Fibroblast of the aortic adventitia (primary cell): ENCODE measurements at regions not wholly inside any gene's neighbourhood (a gene's known extent, or its start where the extent isn't known, plus 50 kb on each side); places are given as distances from the start of the nearest gene placed in this dataset.

Experiments
- DNase-seq: peaks from one replicate; pipeline ENCODE4 v3.0.0-alpha.2; 2010; ENCODE audit warnings: low read depth
- H3K4me3 ChIP-seq: 2 replicates; pipeline ENCODE4 v1.5.1; 2011; ENCODE audit warnings: low read depth, mild to moderate bottlenecking, control low read depth, low read length, moderate library complexity
- TF ChIP-seq, protein P1 (sequence below): IDR thresholded peaks from 2 replicates; pipeline ENCODE4 v1.5.1; 2011; ENCODE audit warnings: mild to moderate bottlenecking, low read length, control low read depth, inconsistent platforms; ENCODE audit not compliant: insufficient read depth

DNA sequence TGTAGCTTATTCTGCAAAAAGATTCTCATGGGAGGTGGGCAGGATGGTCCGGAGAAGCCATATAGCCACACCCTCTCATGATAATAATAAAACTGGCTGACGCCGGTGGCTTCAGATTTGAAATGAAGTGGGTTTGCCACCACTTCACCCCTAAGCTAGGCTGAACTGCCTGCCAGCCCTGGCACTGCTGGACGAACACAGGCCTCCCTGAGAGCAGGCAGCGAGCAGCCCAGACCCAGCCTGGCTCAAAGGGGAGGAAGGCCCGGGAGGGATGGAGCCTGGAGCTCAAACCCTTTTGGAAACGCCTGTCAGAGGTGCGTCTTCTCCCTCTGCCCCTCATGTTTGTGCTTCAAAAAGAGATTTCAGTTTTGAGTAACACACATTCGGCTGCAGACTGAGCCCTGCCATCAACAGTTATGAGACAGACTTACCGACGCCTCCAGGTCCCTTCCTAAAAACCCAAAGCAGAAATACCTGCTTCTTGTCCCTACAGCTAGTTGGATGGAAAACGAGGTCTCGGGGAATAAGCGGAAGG, 71.1 kb upstream of the HPCAL1 start:
- no peak overlapping the region for H3K4me3 ChIP-seq
- DNase-seq = no peak

DNA sequence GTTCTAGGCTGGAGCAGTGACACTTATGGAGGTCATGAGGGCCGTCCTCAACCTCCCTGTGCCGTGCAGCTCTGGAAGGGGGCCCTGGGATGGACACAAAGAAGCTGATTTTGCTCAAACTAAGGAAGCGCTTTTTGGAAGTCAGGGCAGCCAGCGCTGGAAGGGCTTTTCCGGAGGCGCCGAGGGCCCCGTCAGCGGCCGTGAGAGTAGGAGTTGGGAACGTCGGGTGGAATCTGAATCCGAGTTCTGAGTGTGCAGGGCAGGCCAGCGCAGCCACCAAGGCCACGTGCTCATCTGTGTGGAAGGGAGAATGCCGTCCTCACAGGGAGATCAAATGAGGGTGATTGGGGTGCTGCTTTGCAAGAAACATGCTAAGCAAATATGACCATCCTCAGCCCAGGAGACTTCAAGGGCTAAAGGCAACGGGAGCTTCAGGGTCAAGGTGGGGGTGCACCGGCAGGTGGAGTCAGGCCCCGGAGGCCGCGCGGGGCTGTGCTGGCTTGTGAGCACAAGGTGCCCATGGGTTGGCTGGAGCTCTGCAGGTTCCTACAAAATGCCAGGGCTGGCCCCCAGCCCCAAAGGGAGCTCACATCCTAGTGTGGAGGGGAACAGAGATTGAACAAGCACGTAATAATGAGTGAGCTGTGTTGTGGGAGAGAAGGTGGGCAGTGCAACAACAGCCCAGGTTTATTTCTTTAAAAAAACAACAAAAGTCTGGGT, 70.4 kb upstream of the HPCAL1 start:
- no peak for DNase-seq
- TF ChIP-seq, protein P1, sequence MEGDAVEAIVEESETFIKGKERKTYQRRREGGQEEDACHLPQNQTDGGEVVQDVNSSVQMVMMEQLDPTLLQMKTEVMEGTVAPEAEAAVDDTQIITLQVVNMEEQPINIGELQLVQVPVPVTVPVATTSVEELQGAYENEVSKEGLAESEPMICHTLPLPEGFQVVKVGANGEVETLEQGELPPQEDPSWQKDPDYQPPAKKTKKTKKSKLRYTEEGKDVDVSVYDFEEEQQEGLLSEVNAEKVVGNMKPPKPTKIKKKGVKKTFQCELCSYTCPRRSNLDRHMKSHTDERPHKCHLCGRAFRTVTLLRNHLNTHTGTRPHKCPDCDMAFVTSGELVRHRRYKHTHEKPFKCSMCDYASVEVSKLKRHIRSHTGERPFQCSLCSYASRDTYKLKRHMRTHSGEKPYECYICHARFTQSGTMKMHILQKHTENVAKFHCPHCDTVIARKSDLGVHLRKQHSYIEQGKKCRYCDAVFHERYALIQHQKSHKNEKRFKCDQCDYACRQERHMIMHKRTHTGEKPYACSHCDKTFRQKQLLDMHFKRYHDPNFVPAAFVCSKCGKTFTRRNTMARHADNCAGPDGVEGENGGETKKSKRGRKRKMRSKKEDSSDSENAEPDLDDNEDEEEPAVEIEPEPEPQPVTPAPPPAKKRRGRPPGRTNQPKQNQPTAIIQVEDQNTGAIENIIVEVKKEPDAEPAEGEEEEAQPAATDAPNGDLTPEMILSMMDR = no peak
- no peak overlapping the region for H3K4me3 ChIP-seq

More for the DNA sequence above, 71.1 kb upstream of the HPCAL1 start:
- TF ChIP-seq, protein P1 = no peak

DNA sequence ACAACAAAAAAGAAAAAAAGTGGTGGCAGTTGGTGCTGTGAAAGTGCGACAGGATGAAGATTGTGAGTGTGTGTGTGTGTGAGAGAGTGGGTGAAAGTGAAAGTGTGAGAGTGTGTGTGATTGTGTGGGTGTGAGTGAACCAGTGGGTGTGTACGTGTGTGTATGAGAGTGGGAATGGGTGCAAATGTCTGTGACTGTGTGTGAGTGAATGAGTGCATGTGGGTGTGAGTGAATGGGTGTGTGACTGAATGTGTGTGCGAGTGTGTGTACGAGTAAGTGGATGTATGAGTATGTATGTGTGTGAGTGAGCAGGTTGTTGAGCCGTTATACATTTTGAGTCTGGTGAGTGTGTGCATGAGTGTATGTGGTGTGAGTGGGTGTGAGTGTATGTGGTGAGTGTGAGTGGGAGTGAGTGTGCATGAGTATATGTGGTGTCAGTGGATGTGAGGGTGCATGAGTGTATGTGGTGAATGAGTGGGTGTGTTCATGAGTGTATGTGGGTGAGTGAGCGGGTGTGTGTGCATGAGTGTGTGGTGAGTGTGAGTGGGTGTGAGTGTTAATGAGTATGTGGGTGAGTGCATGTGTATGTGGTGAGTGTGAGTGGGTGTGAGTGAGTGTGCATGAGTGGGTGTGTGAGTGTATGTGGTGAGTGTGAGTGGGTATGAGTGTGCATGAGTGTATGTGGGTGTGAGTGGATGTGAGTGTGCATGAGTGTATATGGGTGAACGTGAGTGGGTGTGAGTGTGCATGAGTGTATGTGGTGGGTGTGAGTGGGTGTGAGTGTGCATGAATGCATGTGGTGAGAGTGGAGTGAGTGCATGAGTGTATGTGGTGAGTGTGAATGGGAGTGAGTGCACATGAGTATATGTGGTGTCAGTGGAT, 69.3 kb upstream of the HPCAL1 start:
- no peak for DNase-seq
- H3K4me3 ChIP-seq = no peak overlapping the region
- TF ChIP-seq, protein P1 = no peak

DNA sequence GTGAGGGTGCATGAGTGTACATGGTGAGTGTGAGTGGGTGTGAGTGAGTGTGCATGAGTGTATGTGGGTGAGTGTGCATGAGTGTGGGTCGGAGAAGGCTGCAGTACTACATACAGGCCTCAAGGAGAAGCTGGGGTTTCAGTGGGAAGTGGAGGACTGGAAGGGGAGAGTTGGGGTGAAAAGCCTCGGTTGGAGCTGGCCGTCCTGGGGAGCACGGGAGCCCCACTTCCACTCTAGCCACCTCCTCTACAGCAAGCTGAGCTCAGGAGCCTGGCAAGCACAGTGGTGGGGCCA, 68.7 kb upstream of the HPCAL1 start:
- H3K4me3 ChIP-seq = no peak overlapping the region
- TF ChIP-seq, protein P1 = no peak
- no peak for DNase-seq

DNA sequence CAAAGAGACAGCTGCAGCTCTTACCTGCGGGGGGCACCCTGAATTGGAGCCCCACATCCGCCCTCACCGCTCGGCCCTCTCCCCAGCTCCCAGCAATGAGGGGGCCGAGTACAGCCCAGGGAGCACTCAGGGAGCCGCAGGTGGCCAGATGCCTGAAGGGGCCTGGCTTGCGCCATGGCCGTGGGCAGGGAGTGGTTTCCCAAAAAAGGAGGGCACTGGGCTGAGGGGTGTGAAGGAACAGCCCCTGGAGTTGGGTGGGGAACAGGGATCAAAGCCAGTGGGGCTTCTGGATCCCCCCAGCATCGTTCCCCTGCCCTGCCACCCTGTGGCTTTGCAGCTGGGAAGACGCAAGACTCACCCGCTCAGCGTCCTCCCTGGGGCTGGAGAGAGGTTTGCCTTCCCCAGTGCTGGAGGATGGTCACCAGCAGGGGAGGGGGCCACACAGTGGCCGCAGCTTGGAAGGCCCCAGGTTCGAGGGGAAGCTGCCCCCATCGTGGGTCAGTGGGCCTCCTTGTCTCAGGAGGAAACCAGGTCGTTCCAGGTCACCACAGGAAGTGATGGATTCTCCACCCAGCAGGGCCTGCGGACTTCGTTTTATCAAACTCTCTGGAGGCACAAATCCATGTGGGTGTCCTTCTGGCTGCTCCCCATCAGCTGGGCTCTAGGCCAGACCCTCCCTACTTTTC, 68.2 kb upstream of the HPCAL1 start:
- DNase-seq = peak; percentile 3
- H3K4me3 ChIP-seq = no peak overlapping the region
- TF ChIP-seq, protein P1 = no peak

DNA sequence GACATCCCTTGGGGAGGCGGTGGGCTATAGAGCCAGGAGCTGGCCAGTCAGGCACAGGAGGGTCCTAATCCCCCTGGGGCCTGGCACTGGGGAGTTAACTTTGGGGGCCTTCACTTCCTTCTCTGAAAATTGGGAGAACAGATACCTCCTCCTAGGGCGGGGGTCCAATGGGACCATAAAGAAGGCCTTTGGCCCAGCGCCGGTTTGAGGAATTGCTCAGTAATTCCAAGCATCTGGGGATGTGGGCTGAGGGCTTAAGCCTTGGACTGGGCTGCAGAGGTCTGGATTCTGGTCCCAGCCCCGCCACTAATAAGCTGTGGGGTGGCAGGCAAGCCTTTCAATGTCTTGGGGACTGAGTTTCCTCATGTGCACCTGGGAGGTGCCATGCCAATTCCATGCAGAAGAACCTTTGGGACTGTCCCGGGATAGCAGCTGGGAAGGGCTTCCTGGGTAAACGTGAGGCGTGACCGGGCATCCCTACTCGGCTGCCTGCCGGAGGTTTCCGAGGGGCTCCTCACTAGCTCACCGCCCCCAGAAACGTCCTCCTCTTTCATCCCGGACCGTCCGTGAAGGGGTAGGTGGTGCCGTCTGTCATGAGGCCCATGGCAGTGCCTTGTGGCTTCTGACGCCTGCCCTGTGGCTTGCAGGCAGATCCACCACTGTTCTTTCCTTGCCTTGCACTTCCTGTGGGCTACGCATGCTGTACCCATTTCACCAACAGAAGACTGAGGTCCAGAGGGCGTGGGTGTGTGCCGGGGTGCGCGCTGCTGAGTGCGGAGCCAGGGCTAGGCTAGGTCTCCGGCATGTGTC, 67.4 kb upstream of the HPCAL1 start:
- peak; percentile 16 for DNase-seq
- TF ChIP-seq, protein P1 = no peak
- H3K4me3 ChIP-seq = no peak overlapping the region
